Neural progenitor cell (in vitro differentiated cells): ENCODE measurements at regions not wholly inside any gene's neighbourhood (a gene's known extent, or its start where the extent isn't known, plus 50 kb on each side); places are given as distances from the start of the nearest gene placed in this dataset.

Source experiments
- DNase-seq: peaks from one replicate; pipeline ENCODE4 v3.0.0-alpha.2; 2016; ENCODE audit warnings: low spot score
- H2AFZ ChIP-seq: fragments of 200-600 bp; sonication (generic); replicated peaks from 2 replicates; pipeline ENCODE4 v1.6.1; 2016; ENCODE audit warnings: antibody characterized with exemption
- H3F3A ChIP-seq: fragments of 200-600 bp; sonication (generic); 2 replicates; pipeline ENCODE4 v1.6.1; 2016; ENCODE audit warnings: antibody characterized with exemption, low read depth
- H3K27ac ChIP-seq: fragments of 200-600 bp; sonication (generic); 2 replicates; pipeline ENCODE4 v1.5.1; 2016; ENCODE audit warnings: mild to moderate bottlenecking
- H3K27me3 ChIP-seq: fragments of 200-600 bp; sonication (generic); 2 replicates; pipeline ENCODE4 v1.6.1; 2016; ENCODE audit warnings: mild to moderate bottlenecking, moderate library complexity
- H3K36me3 ChIP-seq: fragments of 200-600 bp; sonication (generic); 2 replicates; pipeline ENCODE4 v1.5.1; 2016
- H3K4me1 ChIP-seq: fragments of 200-600 bp; sonication (generic); 2 replicates; pipeline ENCODE4 v1.6.1; 2016; ENCODE audit warnings: mixed run types
- H3K4me2 ChIP-seq: fragments of 200-600 bp; sonication (generic); 2 replicates; pipeline ENCODE4 v1.6.1; 2016
- H3K4me3 ChIP-seq: fragments of 200-600 bp; sonication (generic); 2 replicates; pipeline ENCODE4 v1.5.1; 2016
- H3K79me2 ChIP-seq: fragments of 200-600 bp; sonication (generic); 2 replicates; pipeline ENCODE4 v1.6.1; 2016; ENCODE audit warnings: low read depth
- H3K9ac ChIP-seq: fragments of 200-600 bp; sonication (generic); 2 replicates; pipeline ENCODE4 v1.6.1; 2016
- H3K9me3 ChIP-seq: fragments of 200-600 bp; sonication (generic); 2 replicates; pipeline ENCODE4 v1.5.1; 2016; ENCODE audit warnings: low read depth
- H4K20me1 ChIP-seq: fragments of 200-600 bp; sonication (generic); 2 replicates; pipeline ENCODE4 v1.6.1; 2016; ENCODE audit warnings: low read depth
- H3K27ac Mint-ChIP-seq: 3 replicates; pipeline ENCODE4 v1.8.0; 2021; ENCODE audit warnings: mixed read lengths
- H3K27me3 Mint-ChIP-seq: 2 replicates; pipeline ENCODE4 v1.8.0; 2022; ENCODE audit warnings: low read depth, mild to moderate bottlenecking, inconsistent platforms, moderate library complexity, mixed read lengths; ENCODE audit not compliant: insufficient read depth
- H3K36me3 Mint-ChIP-seq: 3 replicates; pipeline ENCODE4 v1.8.0; 2021; ENCODE audit warnings: mixed read lengths
- H3K4me1 Mint-ChIP-seq: 3 replicates; pipeline ENCODE4 v1.8.0; 2021; ENCODE audit warnings: mixed read lengths
- H3K4me3 Mint-ChIP-seq: 3 replicates; pipeline ENCODE4 v1.8.0; 2021; ENCODE audit warnings: mild to moderate bottlenecking, moderate library complexity, mixed read lengths
- H3K9me3 Mint-ChIP-seq: 3 replicates; pipeline ENCODE4 v1.8.0; 2020; ENCODE audit warnings: mixed read lengths
- CTCF ChIP-seq: fragments of 200-600 bp; sonication (generic); IDR thresholded peaks from 2 replicates; pipeline ENCODE4 v1.5.1; 2017; ENCODE audit warnings: antibody characterized with exemption, mild to moderate bottlenecking
- EZH2 ChIP-seq: fragments of 200-600 bp; sonication (generic); IDR thresholded peaks from 2 replicates; pipeline ENCODE4 v1.6.1; 2017; ENCODE audit warnings: antibody characterized with exemption, mild to moderate bottlenecking, moderate library complexity
- EZH2phosphoT487 ChIP-seq: fragments of 200-600 bp; sonication (generic); IDR thresholded peaks from 2 replicates; pipeline ENCODE4 v1.6.1; 2017; ENCODE audit warnings: antibody characterized with exemption

DNA sequence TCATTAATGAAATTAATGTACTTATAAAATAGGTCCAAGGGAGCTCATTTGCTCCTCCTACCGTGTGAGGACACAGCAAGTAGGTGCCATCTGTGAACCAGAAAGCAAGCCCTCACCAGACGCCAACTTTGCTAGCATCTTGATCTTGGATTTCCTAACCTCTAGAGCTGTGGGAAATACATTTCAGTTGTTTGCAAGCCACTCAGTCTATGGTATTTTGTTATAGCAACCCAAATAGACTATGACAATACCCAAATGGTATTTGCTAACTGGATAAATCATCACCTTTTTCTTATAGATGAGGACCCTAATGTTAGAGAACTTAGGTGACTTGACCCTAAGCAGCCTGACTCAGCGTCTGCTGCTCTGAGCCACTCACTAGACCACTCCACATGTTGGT lies 379.6 kb downstream of the HRH4 start:
- Histone ChIP-seq H3K4me1 (peaks cover 5% of the 10 kb centered on the region), H4K20me1 (no peaks in the 10 kb centered on the region), H3K27me3 (no peaks in the 10 kb centered on the region), H3K9ac (no peak overlapping the region), H3K36me3 (no peaks in the 10 kb centered on the region), H2AFZ (no peak overlapping the region), H3K9me3 (no peaks in the 10 kb centered on the region), H3K4me2 (no peak overlapping the region), H3K27ac (no peak overlapping the region), H3K79me2 (no peaks in the 10 kb centered on the region), H3K4me3 (no peak overlapping the region), H3F3A (peaks cover 4% of the 10 kb centered on the region)
- Mint-ChIP-seq H3K27me3 (peaks cover 5% of the 10 kb centered on the region), H3K36me3 (no peaks in the 10 kb centered on the region), H3K4me3 (no peak overlapping the region), H3K9me3 (no peaks in the 10 kb centered on the region), H3K27ac (peak overlapping the region; percentile 44), H3K4me1 (peaks cover 15% of the 10 kb centered on the region)
- DNase-seq = no peak
- no peak for TF ChIP-seq CTCF
- TF ChIP-seq EZH2phosphoT487 = no peak
- no peak for TF ChIP-seq EZH2

GRCh38 chr18:24840640-24841039 lies 380.2 kb downstream of the HRH4 start:
- Histone ChIP-seq H3K9ac (no peak overlapping the region), H4K20me1 (no peaks in the 10 kb centered on the region), H3K27me3 (no peaks in the 10 kb centered on the region), H3K4me2 (no peak overlapping the region), H3K9me3 (no peaks in the 10 kb centered on the region), H3K36me3 (no peaks in the 10 kb centered on the region), H2AFZ (no peak overlapping the region), H3F3A (peaks cover 4% of the 10 kb centered on the region), H3K4me3 (no peak overlapping the region), H3K27ac (no peak overlapping the region), H3K4me1 (peaks cover 5% of the 10 kb centered on the region), H3K79me2 (no peaks in the 10 kb centered on the region)
- Mint-ChIP-seq H3K9me3 (no peaks in the 10 kb centered on the region), H3K4me3 (no peak overlapping the region), H3K27me3 (peaks cover 4% of the 10 kb centered on the region), H3K36me3 (no peaks in the 10 kb centered on the region), H3K27ac (peak overlapping the region; percentile 44), H3K4me1 (peaks cover 15% of the 10 kb centered on the region)
- DNase-seq = no peak
- TF ChIP-seq CTCF (no peak), EZH2phosphoT487 (no peak), EZH2 (no peak)

- Mint-ChIP-seq H3K4me3 (no peak overlapping the region), H3K27me3 (no peaks in the 10 kb centered on the region), H3K36me3 (no peaks in the 10 kb centered on the region), H3K9me3 (no peaks in the 10 kb centered on the region), H3K4me1 (peaks cover 15% of the 10 kb centered on the region), H3K27ac (no peak overlapping the region)
- no peaks in the 10 kb centered on the region for H3K79me2 ChIP-seq
- no peak overlapping the region for H3K4me3 ChIP-seq
- no peaks in the 10 kb centered on the region for H3K27me3 ChIP-seq
- DNase-seq = no peak
- no peaks in the 10 kb centered on the region for H3K36me3 ChIP-seq
- no peak overlapping the region for H3K9ac ChIP-seq
- no peak for TF ChIP-seq EZH2
- no peak for TF ChIP-seq EZH2phosphoT487
- no peak for TF ChIP-seq CTCF
- H3K4me1 ChIP-seq = peaks cover 5% of the 10 kb centered on the region
- no peaks in the 10 kb centered on the region for H4K20me1 ChIP-seq
- H3K4me2 ChIP-seq = no peak overlapping the region
- H3K27ac ChIP-seq = no peak overlapping the region
- H3F3A ChIP-seq = peaks cover 4% of the 10 kb centered on the region
- peak overlapping the region; percentile 14 for H2AFZ ChIP-seq
- H3K9me3 ChIP-seq = no peaks in the 10 kb centered on the region
These were observed 381.1 kb downstream of the HRH4 start for GRCh38 chr18:24841536-24841935.

- H3K36me3 ChIP-seq = no peaks in the 10 kb centered on the region
- no peak for TF ChIP-seq CTCF
- TF ChIP-seq EZH2 = no peak
- TF ChIP-seq EZH2phosphoT487 = no peak
- no peak overlapping the region for H3K27ac Mint-ChIP-seq
- no peak overlapping the region for H3K27ac ChIP-seq
- peaks cover 5% of the 10 kb centered on the region for H3K4me1 ChIP-seq
- no peaks in the 10 kb centered on the region for H3K9me3 ChIP-seq
- no peaks in the 10 kb centered on the region for H4K20me1 ChIP-seq
- H3K4me2 ChIP-seq = no peak overlapping the region
- H3K4me3 ChIP-seq = no peak overlapping the region
- peaks cover 10% of the 10 kb centered on the region for H3K4me1 Mint-ChIP-seq
- H3K79me2 ChIP-seq = no peaks in the 10 kb centered on the region
- no peak for DNase-seq
- no peaks in the 10 kb centered on the region for H3K9me3 Mint-ChIP-seq
- no peak overlapping the region for H3K4me3 Mint-ChIP-seq
- no peaks in the 10 kb centered on the region for H3F3A ChIP-seq
- no peak overlapping the region for H2AFZ ChIP-seq
- no peaks in the 10 kb centered on the region for H3K27me3 ChIP-seq
- H3K27me3 Mint-ChIP-seq = no peaks in the 10 kb centered on the region
- H3K9ac ChIP-seq = no peak overlapping the region
- H3K36me3 Mint-ChIP-seq = no peaks in the 10 kb centered on the region
These were observed 382.7 kb downstream of the HRH4 start for GRCh38 chr18:24843123-24843522.
